HCEC 1CT (cell line): ENCODE measurements at regions not wholly inside any gene's neighbourhood (a gene's known extent, or its start where the extent isn't known, plus 50 kb on each side); places are given as distances from the start of the nearest gene placed in this dataset.
A peak's percentile ranks its signal among the peaks of the same experiment; 100 is the strongest.

Experiments
- DNase-seq: peaks from one replicate; pipeline ENCODE4 v3.0.0-alpha.2; 2017

DNA sequence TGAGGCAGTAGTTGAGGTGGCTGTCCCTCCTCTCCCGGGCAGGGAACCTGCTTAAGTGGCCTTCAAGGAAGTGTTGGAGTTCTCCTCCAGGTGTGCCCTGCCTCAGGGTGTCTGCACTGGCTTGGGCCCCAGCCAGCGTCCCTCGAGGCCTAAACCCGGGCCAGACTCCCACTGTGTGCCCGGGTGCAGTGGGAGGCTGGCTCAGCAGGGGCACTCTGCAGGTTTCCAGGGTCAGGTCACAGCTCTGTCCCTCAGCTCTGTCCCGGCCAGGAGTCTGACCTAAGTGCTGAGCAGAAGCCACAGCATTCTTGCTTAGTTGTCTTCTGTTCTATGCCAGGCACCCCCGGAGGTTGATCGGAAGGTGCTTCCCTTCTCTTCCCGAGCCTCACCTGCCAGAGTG is 69.0 kb upstream of the OTOS start:
- no peak for DNase-seq

DNA sequence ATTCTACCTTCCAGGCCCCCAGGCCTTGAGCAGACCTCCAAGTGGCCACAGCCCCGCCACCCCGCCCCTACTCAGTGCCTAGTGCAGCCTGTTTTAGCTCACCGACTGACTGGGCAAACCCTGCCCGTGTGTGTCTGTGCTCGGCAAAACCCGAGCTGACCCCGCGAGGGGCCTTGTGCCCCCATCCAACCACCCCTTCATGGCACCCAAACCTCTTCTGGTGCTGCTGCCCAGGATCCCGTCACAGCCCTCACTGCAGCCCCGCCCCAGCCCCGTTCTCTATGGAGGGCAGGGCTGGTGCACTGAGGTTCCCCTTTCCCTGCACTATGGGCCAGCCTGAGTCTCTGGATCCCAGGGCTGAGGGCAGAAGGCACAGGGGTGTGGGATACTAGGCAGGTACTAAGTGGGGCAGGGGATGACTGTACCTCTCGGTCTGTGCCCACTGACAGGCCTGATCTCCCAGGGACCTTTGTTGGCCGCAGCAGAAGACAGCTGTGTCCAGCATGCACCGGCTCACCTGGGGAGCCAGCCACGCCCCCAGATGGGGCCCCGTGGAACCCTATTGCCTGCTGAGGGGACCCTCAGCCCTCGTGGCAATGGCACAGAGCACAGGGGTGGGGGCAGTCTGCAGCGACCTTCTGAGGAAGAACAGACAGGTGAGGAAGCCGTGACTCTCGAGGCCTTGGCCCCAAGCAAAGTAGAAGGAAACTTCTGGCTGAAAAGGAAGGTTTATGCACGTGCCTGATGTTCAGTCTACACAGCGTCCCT is 69.9 kb upstream of the OTOS start:
- no peak for DNase-seq

DNA sequence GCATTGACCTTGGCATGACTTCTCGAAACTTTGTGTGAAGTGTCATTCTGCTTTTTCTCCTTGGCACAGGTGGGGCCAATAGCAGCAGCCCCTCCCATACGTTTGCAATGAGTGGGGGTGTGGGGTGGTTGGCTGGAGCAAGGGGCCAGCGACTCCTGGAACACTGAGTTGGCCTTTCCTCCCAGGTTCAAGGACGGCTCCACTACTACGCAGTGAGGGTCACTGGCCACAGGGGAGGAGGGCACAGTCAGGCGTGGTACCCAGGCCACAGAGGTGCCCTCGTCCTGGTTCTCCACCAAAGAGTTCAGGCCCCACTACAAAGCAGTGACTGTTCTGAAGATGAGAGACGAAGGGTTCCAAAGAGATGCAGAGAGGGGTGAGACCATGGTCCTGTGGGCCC is 70.6 kb upstream of the OTOS start:
- no peak for DNase-seq

DNA sequence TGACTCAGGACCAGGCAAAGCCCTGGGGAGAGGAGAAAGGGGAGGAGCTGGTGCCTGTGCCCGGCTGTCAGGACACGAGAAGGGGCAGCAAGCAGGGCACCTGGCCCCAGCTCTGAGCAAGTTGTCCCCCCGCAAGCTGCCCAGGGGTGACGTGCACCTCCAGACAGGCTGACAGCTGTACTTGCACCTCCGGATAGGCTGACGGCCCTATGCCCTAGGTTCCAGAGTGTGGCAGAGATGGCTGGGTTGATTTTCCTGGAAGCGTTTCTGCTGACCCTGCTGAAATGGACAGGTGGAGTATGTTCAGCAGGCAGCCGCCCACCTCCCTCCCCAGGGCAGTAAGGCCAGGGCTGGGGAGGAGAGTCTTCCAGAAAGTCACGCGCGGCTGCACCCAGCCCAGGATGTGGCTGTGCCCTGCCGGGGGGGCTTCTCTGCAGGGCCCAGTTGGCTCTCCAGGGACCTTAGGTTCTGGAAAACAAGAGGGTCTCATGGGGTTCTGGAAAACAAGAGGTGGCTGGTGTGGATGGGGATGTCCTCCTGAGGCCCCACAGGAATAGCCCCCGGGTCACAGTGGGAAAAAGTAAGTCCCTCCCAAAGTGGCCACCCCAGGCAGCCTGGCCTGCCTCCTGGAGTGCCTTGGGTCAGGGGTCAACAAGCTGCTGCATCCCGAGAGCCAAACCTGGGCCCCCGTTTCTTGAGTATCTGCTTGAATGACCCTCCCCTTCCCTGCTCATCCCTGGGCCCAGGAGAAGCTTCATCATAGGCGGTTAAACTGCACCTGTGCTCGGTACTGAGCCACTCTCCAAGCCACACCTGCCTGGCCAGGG is 71.4 kb upstream of the OTOS start:
- DNase-seq: no peak

DNA sequence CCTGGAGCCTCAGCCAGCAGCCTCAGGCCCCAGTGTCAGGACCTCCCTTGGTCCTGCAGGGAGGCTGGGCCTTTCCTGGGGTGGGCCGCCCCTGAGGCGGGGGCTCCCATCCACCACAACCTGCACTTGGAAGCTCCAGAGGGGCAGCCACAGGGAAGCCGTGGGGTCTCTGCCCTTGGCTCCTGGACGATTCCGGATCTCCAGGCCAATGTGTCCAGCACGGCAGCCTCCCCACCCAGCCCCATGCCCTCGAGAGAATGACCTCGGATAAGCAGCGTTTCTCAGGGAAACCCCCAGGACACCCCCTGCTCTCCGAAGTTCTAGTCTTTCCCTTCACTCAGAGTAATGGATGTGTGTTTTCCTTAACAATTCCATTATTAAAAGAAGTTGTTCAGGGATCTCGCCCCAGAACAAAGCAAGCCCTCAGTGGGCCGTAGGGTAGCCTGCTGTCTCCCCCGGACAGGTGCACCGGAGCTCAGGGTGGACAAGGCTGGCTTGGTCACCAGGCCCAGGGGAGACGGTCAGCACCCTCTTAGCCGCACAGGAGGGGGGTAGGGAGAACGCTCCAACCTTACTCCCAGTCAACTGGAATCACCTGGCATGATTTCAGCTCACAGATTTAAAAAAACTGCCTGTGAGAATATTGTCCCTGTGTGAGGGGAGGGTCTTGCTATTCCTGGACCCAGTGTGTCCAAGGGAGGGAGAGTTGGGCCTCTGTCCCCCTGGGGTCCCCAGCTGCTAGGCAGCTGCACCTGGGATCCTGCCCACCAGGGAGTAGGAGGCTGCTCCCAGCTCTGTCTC is 72.2 kb upstream of the OTOS start:
- no peak for DNase-seq

DNA sequence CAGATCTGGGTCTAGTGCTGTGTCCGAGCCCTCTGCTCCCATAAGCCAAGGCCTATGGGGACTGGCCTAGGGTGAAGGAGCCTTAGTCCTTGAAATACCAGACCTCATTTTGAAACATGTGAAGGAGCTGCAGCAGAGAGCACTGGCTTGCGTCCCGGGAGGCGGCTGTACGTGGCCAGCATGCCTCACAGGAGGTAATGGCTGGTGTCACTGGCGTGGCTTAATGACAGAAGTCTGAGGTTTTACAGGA is 72.7 kb upstream of the OTOS start:
- no peak for DNase-seq

DNA sequence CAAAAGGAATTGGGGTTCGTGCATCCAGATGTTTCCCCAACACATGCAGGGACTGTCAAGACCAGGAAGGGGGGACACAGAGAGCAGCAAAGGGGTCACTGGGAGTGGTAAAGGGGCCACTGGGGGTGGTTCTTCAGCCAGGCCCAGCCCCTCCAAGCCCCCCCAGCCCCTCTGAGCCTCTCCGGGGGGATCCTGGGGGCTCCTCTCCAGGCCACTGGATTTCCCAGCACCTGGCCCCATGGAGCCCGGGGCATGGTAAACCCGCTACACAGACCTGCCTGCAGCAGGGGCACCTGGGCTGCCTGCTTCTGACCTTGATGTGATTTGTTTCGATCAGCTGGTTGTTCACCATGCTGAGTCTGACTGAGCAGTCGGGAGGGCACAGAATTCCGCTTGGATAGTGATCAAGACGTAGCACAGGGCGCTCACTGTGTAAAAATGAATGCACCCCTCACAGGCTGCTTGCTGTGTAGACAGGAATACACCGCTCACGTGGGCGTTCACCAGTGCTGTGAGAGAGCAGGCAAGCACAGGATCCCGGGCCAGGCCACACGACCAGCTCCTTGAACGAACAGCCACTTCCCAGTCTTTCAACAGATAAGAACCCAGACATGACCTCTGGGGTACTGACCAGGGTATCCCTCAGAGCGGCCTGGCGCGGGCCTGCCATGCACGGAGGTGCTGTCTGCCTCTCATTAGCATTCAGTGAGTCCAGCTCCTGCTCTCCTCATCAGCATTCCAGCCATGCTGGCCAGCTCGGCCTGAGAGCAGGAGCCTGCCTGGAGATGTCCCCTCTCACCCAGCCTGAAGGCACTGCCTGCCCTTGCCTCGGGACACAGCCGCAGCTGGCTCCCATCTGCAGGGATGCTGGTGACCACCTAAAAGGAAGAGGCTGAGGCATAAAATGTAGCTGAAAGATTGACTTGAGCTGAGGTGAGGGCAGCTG is 73.3 kb upstream of the OTOS start:
- no peak for DNase-seq

DNA sequence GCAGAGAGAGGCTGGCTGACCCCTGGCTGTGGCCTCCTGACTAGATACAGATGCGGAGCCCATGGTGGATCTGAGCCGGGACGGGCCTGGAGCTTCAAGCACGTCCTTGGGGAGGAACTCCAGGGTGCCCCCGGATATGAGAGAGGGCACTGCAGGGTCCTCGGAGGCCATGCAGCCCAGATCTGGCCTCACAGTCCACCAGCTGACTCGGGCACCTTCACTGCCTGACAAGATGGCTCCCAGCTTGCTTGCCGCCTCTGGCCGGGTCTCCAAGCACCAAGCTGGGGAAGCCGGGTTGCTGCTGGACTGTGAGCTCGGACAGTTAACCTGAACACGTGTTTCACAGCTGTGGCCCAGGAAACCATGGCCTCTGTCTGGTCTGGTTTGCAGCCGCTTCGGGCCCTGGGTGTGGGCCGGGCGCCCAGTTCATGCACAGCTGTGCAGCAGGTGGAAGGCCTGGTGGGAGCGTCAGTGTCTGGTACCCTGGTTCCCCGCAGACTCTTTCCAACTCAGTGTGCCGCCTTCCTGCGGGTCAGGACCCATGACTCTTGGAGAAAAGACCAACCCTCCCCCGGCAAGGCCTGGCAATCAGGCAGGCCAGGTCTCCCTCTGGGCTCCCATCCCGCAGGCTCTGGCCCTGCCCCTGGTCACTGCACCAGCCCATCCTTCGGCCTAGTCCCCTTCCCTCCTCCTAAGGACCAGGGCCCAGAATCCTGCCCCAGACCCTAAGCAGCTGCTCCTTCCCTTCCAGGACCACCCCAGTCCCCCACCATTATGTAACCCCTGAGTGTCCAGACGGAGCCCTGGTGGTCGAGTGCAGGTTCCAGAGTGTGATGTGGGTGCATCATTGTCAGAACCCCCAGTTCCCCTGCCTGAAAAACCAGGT is 74.6 kb upstream of the OTOS start:
- no peak for DNase-seq

DNA sequence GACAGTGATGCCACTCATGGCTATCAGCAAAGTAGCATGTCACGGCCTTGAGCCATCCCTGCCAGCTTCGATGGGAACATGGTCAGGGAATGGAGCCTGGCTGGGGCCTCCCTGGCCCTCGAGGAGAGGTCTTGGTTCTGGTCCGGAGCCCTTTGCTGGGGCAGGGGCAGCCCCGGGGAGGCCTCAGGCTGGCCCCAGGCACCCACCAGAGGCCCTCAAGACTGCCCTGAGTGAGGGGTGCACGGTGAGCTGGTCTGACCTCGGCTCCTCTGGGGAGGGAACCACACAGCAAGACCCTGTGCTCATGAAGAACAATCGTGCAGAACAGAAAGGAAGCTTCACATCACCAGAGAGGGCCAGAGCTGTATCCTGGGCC is 75.2 kb upstream of the OTOS start:
- DNase-seq: no peak

DNA sequence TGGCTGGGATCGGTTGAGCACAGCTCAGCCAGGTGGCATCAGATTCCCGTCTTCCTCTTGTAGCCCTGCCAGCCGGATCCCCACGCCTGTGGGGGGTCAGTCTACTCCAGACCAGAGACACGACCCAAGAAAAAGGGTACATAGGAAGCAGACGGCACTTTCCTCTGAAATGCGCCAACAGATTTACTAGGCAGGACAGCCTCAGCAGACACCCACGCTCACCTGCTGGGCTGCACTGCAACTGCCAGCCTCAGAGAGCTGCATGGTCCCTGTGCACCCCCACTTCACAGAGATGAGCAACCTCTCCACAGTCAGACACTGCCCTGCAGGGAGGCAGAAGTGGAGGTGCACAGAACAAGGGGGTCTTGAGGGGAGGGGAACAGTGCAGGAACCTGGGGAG is 75.7 kb upstream of the OTOS start:
- DNase-seq: no peak

DNA sequence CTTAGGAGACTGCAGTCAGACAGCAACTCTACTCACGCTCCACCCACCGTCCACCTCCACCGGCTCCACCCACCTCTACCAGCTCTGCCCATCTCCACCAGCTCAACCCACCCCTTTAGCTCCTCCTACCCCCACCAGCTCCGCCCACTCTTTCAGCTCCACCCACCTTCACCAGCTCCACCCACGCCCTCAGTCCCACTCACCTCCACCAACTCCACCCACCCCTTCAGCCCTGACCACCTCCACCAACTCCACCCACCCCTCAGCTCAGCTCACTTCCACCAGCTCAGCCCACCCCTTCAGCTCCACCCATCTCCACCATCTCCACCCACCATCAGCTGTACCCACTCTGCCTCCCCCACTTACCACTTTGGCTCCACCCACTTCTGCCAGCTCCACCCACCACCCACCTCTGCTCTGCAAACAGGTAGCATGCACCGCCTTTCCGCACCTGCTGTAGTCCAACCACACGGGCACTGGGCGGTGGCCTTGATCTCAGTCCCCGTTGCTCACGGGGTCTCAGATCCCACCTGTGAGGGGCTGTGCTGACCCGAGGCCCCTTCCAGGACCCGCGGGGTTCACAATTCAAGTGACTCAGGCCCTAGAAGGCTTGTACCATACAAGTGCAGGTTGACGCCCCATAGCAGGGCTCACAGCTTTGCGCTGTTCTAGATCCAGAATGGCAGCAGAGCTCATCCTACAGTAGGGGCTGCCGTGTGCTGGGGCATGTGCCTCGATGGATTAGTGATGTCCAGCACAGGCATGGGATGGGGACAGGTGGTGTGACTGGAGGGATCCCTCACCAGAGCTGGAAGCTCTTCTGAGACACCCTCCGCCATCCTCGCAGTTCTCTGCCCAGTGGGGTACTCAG is 77.2 kb upstream of the OTOS start:
- DNase-seq: no peak

DNA sequence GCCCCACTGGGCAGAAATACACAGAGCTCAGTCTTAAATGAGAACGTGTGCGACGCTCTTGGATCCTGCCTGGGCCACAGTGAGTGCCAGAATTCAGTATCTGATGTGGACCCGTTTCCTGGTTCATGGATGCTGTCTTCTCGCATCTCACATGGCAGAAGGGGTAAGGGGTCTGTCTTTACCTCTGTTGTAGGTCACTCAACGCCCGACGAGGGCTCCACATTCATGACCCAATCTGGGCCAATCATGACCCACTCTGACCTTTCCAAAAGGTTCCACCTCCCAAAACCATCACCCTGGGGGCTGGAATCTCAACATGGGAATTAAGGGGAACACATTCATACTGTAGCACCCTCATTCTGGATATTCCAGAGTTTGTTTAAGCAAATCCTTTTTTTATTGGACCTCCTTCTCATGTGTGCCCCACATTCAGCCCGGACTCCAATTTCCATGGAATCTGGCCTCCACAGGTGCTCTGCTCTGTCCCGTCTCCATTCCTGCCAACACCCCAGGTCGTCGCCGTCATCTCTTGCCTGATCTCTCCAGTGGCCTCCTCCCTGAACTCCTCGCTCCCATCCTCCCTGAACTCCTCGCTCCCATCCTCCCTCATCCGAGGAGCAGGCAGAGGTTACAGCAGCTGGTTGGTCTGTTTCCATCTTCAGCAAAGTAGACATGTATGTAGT is 78.9 kb upstream of the OTOS start:
- no peak for DNase-seq

DNA sequence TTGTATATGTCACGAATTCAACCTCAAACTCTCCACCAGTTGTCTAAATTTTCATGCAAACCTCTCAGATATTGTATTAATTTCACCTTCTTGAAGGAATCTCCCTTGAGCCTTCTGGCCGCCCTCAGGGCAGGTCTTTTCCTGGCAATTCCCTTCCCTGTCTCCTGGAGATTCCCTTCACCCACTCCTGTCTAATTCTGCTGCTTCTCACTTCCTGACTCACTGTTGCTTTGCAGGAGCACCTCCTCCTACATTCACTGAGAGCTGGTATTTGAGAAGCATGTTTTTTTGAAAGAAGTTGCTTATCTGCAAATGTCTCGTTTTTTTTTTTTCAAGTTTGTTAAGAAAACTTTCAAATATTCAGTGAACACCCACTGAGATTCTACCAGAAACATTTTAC is 79.9 kb upstream of the OTOS start:
- peak; percentile 14 for DNase-seq

DNA sequence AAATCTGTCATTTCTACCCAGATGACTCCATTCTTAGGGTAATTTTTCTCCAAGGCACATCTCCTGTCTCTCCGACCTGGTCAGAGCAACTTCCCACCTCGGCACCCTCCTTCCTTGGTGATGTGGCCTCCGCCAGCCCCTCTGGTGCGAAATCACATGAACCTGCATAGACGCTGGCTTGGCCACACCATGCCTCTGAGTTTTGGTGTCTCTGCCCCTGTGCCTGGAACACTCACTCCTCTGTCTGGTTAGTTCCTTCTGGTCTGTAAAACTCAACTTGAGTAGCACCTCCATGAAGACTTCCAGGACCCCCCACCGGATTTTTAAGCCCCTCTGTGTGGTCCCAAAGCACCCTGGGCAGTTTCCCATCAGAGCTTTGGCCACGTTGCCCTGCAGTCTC is 83.2 kb upstream of the OTOS start:
- DNase-seq: no peak

DNA sequence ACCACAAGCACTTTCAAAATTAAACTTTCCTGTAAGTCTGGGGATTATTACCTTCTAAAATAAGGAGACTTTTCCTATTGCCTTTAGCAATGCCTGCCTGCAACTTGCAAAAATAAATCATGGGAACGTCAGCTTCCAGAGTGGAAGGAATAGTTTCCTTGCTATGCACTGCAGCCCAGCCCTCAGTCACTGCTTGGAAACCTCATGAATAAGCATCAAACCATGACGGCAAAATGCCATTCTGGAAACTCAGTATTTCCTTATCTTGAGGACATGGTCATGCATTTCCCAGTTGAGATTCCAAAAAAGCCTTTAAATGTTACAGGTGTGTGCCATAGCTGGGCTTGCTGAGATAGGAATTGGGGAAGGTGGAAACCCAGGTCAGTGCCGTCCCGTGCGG is 84.2 kb upstream of the OTOS start:
- DNase-seq: no peak

DNA sequence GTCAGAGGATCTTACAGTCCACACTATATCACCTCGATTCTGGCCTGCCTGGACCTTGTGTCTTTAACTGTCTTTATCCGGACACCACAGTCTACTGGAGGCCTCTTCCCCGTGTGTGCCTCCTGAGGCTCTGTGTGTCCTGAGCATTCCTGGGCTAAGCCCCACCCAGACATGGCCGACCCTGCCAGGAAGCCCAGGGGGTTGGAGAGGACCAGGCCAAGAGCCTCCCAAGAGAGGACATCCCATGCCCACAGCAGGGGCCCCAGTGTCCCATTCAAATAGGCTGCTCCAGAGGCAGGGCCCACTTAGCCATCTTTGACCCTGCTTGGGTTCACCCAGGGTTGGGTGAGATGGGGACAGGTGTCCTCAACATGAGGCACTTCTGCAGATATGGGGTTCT is 84.7 kb upstream of the OTOS start:
- DNase-seq: no peak

DNA sequence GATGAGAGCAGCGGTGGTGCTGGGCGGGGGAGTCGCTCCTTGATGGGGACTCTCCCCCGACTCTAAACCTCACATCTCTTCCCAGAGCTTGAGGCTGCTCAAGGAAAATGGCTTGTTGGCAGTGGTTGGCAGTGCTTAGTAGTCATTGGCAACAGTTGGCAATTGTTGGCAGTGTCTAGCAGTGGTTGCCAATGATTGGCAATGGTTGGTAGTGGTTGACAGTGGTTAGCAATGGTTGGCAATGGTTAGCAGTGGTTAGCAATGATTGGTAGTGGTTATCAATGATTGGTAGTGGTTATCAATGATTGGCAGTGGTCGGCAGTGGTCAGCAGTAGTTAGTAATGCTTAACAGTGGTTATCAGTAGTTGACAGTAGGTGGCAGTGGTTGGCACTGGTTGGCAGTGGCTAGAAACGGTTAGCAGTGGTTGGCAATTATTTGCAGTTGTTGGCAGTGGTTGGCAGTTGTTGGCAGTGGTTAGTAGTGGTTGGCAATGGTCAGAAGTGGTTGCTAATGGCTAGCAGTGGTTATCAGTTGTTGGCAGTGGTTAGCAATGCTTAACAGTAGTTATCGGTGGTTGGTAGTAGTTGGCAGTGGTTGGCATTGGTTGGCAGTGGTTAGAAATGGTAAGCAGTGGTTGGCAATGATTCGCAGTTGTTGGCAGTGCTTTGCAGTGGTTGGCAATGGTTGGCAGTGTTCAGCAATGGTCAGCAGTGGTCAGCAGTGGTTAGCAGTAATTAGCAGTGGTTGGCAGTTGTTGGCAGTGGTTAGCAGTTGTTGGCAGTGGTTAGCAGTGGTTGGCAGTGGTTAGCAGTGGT is 85.4 kb upstream of the OTOS start:
- no peak for DNase-seq

DNA sequence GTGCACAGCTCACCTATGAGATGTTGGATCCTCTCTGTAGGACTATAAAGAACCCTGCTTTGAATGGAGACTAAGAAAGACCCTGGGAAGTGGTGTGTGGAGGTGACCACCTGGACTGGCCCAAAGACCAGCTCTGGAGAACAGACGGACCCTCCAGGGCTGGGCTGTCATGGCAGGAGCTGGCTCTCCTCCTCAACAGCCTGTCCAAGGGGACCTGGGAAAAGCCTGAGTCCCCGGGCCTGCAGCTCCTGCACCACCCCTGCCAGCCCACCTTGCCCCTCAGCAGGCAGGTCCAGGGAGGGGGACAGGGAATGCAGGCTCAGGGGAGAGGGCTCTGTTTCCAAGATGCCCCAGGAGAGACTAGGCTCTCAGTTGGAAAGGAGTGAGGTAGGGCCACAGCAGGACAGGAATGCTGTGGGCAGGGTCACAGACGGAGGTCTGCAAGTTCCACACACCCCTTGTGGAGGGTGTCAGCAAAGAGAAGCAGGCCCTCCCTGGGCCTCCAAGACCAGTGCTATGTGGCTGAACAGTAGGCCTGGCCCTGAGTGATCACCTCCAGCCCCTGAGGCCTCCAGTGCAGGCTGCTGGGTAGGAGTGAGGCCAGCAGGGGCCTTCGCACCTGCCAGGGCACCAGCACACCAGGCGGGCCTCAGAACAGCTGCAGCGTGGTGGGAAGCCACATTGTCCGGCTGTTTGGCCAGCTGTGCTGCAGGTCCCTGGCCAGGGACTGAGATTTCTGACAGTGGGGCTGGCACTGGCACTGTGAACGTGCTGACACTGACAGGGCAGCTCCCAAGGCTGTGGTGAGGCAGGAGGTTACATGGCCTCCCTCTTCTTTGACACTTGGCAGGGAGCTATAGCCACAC is 86.4 kb upstream of the OTOS start:
- no peak for DNase-seq
